ENCODE measurements at regions not wholly inside any gene's neighbourhood (a gene's known extent, or its start where the extent isn't known, plus 50 kb on each side); places are given as distances from the start of the nearest gene placed in this dataset.

DNA sequence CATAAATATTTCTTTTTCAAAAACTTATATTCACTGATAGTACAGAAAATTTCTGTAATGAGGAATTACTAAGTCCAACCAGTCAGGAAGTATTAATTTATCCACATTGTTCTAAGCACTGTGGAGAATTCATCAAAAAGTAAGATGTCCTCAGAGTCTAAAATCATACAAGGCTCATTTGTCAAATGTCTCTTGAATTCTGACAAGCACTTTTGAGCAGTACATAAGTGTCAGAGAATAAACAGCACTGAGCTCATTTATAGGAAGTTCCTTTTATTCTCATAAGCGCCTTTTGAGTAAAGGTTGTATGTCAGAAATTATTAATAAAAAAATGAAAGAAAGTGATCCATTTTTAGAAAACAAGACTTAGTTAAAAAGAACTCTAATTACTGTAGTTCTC, 523.2 kb upstream of the EPHA5 start:
- TF ChIP-seq, protein P1, sequence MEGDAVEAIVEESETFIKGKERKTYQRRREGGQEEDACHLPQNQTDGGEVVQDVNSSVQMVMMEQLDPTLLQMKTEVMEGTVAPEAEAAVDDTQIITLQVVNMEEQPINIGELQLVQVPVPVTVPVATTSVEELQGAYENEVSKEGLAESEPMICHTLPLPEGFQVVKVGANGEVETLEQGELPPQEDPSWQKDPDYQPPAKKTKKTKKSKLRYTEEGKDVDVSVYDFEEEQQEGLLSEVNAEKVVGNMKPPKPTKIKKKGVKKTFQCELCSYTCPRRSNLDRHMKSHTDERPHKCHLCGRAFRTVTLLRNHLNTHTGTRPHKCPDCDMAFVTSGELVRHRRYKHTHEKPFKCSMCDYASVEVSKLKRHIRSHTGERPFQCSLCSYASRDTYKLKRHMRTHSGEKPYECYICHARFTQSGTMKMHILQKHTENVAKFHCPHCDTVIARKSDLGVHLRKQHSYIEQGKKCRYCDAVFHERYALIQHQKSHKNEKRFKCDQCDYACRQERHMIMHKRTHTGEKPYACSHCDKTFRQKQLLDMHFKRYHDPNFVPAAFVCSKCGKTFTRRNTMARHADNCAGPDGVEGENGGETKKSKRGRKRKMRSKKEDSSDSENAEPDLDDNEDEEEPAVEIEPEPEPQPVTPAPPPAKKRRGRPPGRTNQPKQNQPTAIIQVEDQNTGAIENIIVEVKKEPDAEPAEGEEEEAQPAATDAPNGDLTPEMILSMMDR (conservative IDR thresholded peaks at IDR 0.05; ENCODE audit: low read length), result no peak
- no peak for TF ChIP-seq EZH2phosphoT487 (IDR thresholded peaks at IDR 0.05; ENCODE audit: borderline replicate concordance)
